Ishikawa (cell line): ENCODE measurements at regions not wholly inside any gene's neighbourhood (a gene's known extent, or its start where the extent isn't known, plus 50 kb on each side); places are given as distances from the start of the nearest gene placed in this dataset.

ENCODE experiments used
- EP300 ChIP-seq: IDR thresholded peaks from 2 replicates; pipeline ENCODE4 v1.6.1; 2012; ENCODE audit warnings: borderline replicate concordance
- FOXM1 ChIP-seq: IDR thresholded peaks from 2 replicates; pipeline ENCODE4 v1.6.1; 2012; ENCODE audit warnings: low read depth, borderline replicate concordance
- RAD21 ChIP-seq: IDR thresholded peaks from 2 replicates; pipeline ENCODE4 v1.6.1; 2012; ENCODE audit warnings: low read depth
- TAF1 ChIP-seq: IDR thresholded peaks from 2 replicates; pipeline ENCODE4 v1.6.1; 2012; ENCODE audit warnings: low read depth, mild to moderate bottlenecking
- TF ChIP-seq, protein P1 (sequence below): IDR thresholded peaks from 2 replicates; pipeline ENCODE4 v1.6.1; 2012; ENCODE audit warnings: low read depth, mild to moderate bottlenecking
- TF ChIP-seq, protein P2 (sequence below): IDR thresholded peaks from 2 replicates; pipeline ENCODE4 v1.6.1; 2012

DNA sequence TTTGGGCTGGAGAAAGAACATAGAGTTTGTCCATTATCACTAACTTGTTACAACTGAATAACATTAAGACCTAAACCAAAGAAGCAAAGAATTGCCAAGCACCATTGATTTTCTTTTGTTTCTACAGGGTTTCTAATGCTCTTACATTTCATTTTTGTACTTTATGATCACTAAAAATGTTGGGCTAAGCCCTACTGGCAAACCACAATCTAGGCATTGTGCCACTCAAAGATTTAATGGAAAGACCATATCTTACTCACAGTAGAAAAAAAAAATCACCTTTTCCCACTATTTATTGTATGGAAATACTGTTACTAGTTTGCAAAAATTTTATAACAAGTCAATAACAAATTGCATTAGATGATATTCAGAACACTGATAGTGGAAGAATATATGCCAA, 447.4 kb upstream of the PKDCC start:
- no peak for TF ChIP-seq TAF1
- TF ChIP-seq, protein P1, sequence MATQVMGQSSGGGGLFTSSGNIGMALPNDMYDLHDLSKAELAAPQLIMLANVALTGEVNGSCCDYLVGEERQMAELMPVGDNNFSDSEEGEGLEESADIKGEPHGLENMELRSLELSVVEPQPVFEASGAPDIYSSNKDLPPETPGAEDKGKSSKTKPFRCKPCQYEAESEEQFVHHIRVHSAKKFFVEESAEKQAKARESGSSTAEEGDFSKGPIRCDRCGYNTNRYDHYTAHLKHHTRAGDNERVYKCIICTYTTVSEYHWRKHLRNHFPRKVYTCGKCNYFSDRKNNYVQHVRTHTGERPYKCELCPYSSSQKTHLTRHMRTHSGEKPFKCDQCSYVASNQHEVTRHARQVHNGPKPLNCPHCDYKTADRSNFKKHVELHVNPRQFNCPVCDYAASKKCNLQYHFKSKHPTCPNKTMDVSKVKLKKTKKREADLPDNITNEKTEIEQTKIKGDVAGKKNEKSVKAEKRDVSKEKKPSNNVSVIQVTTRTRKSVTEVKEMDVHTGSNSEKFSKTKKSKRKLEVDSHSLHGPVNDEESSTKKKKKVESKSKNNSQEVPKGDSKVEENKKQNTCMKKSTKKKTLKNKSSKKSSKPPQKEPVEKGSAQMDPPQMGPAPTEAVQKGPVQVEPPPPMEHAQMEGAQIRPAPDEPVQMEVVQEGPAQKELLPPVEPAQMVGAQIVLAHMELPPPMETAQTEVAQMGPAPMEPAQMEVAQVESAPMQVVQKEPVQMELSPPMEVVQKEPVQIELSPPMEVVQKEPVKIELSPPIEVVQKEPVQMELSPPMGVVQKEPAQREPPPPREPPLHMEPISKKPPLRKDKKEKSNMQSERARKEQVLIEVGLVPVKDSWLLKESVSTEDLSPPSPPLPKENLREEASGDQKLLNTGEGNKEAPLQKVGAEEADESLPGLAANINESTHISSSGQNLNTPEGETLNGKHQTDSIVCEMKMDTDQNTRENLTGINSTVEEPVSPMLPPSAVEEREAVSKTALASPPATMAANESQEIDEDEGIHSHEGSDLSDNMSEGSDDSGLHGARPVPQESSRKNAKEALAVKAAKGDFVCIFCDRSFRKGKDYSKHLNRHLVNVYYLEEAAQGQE: no peak
- TF ChIP-seq, protein P2, sequence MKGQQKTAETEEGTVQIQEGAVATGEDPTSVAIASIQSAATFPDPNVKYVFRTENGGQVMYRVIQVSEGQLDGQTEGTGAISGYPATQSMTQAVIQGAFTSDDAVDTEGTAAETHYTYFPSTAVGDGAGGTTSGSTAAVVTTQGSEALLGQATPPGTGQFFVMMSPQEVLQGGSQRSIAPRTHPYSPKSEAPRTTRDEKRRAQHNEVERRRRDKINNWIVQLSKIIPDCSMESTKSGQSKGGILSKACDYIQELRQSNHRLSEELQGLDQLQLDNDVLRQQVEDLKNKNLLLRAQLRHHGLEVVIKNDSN: no peak
- TF ChIP-seq RAD21: no peak
- no peak for TF ChIP-seq EP300
- no peak for TF ChIP-seq FOXM1
